ENCODE measurements at regions not wholly inside any gene's neighbourhood (a gene's known extent, or its start where the extent isn't known, plus 50 kb on each side); places are given as distances from the start of the nearest gene placed in this dataset.
"Not testable (repeated sequence)": the region's sequence is repeated elsewhere in the genome, so short reads cannot be mapped to it uniquely, and the experiment has no call there.

GRCh38 chr6:4336778-4337442 is 201.5 kb upstream of the ECI2 start:
- WGBS, 2 donors (ENCODE audit: low coverage in 1 of 2) = 53 to 62% methylated on average over 7 to 8 of the region's 8 CpGs
- Histone ChIP-seq H3K36me3 (no peaks in the 10 kb centered on the region), H3K4me3 (no peak overlapping the region), H3K27ac (no peak overlapping the region), H3K4me1 (no peaks in the 10 kb centered on the region), H3K9me3 (no peaks in the 10 kb centered on the region), H3K27me3 (peaks cover 5% of the 10 kb centered on the region)
- no peak for TF ChIP-seq CTCF (IDR thresholded peaks at IDR 0.05)
- TF ChIP-seq POLR2A (IDR thresholded peaks at IDR 0.05) = no peak
- ATAC-seq = no peak

GRCh38 chr6:4336084-4336483 is 200.7 kb upstream of the ECI2 start:
- no peak for TF ChIP-seq POLR2AphosphoS5 (IDR thresholded peaks at IDR 0.05)
- no peak for TF ChIP-seq POLR2A (IDR thresholded peaks at IDR 0.05)
- TF ChIP-seq CTCF (IDR thresholded peaks at IDR 0.05) = no peak
- TF ChIP-seq EP300 (IDR thresholded peaks at IDR 0.05) = no peak
- WGBS, 2 donors (ENCODE audit: low coverage in 1 of 2) = 68 to 83% methylated on average over 4 of the region's 4 CpGs
- H3K36me3 ChIP-seq = no peaks in the 10 kb centered on the region
- no peak for ATAC-seq
- no peaks in the 10 kb centered on the region for H3K9me3 ChIP-seq
- no peak overlapping the region for H3K27ac ChIP-seq
- no peak overlapping the region for H3K4me3 ChIP-seq
- peaks cover 5% of the 10 kb centered on the region for H3K27me3 ChIP-seq
- no peaks in the 10 kb centered on the region for H3K4me1 ChIP-seq

- not testable (repeated sequence) for H3K9me3 ChIP-seq, H3K4me1 ChIP-seq, ATAC-seq, H3K27me3 ChIP-seq, H3K36me3 ChIP-seq, H3K27ac ChIP-seq, H3K4me3 ChIP-seq
- WGBS, 2 donors (ENCODE audit: low coverage in 1 of 2) = 84 to 85% methylated on average over 8 to 21 of the region's 24 CpGs
These were observed 198.9 kb upstream of the ECI2 start for GRCh38 chr6:4334158-4334740.

GRCh38 chr6:4327841-4328240 is 192.5 kb upstream of the ECI2 start:
- H3K27me3 ChIP-seq = no peaks in the 10 kb centered on the region
- WGBS, 2 donors (ENCODE audit: low coverage in 1 of 2) = 77% methylated on average over 1 of the region's 1 CpG; no CpG with 5 or more reads in 1 of the 2 donors
- no peaks in the 10 kb centered on the region for H3K36me3 ChIP-seq
- H3K4me3 ChIP-seq = no peak overlapping the region
- peaks cover 0 to 8% (median 0%) of the 10 kb centered on the region in 3 donors for H3K9me3 ChIP-seq
- ATAC-seq = no peak
- TF ChIP-seq CTCF (IDR thresholded peaks at IDR 0.05) (no peak), EP300 (IDR thresholded peaks at IDR 0.05) (no peak), POLR2A (IDR thresholded peaks at IDR 0.05) (no peak), POLR2AphosphoS5 (IDR thresholded peaks at IDR 0.05) (no peak)
- no peaks in the 10 kb centered on the region for H3K4me1 ChIP-seq
- H3K27ac ChIP-seq = no peak overlapping the region

- TF ChIP-seq POLR2AphosphoS5 (IDR thresholded peaks at IDR 0.05) (no peak), CTCF (IDR thresholded peaks at IDR 0.05) (no peak), EP300 (IDR thresholded peaks at IDR 0.05) (no peak), POLR2A (IDR thresholded peaks at IDR 0.05) (no peak)
- Histone ChIP-seq H3K4me1 (peaks cover 0 to 15% (median 7%) of the 10 kb centered on the region in 3 donors), H3K27me3 (no peaks in the 10 kb centered on the region), H3K9me3 (peaks cover 0 to 8% (median 0%) of the 10 kb centered on the region in 3 donors), H3K36me3 (no peaks in the 10 kb centered on the region), H3K27ac (no peak overlapping the region), H3K4me3 (no peak overlapping the region)
- ATAC-seq = no peak
These were observed 189.4 kb upstream of the ECI2 start for GRCh38 chr6:4324746-4325145.

All from gastroesophageal sphincter (tissue), 4 donors.